GM12874 (cell line): ENCODE measurements at regions not wholly inside any gene's neighbourhood (a gene's known extent, or its start where the extent isn't known, plus 50 kb on each side); places are given as distances from the start of the nearest gene placed in this dataset.

Source experiments
- TF ChIP-seq, protein P1 (sequence below): IDR thresholded peaks from 2 replicates; pipeline ENCODE4 v1.5.1; 2011; ENCODE audit warnings: low read depth, mild to moderate bottlenecking, control low read depth, low read length, moderate library complexity; ENCODE audit not compliant: insufficient read depth

DNA sequence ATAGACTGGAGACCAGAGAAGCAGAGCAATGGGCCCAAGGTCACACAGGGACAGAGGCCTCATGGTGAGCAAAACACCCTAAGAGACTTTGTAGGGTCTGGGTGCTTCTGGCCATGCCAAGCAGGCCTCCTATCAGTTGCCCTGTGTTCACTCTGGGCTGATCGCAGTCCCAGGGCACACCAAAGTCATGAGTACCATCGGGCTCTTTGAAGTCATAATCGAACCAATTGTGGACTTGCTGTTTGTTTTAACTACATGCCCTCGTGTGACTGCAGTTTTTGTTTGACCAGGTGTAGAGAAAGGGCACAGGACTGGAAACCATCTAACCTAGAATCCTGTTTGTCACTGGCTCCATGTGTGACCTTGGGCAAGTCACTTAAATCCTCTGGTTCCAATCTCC, 172.5 kb upstream of the CPEB2 start:
- TF ChIP-seq, protein P1, sequence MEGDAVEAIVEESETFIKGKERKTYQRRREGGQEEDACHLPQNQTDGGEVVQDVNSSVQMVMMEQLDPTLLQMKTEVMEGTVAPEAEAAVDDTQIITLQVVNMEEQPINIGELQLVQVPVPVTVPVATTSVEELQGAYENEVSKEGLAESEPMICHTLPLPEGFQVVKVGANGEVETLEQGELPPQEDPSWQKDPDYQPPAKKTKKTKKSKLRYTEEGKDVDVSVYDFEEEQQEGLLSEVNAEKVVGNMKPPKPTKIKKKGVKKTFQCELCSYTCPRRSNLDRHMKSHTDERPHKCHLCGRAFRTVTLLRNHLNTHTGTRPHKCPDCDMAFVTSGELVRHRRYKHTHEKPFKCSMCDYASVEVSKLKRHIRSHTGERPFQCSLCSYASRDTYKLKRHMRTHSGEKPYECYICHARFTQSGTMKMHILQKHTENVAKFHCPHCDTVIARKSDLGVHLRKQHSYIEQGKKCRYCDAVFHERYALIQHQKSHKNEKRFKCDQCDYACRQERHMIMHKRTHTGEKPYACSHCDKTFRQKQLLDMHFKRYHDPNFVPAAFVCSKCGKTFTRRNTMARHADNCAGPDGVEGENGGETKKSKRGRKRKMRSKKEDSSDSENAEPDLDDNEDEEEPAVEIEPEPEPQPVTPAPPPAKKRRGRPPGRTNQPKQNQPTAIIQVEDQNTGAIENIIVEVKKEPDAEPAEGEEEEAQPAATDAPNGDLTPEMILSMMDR, result no peak

DNA sequence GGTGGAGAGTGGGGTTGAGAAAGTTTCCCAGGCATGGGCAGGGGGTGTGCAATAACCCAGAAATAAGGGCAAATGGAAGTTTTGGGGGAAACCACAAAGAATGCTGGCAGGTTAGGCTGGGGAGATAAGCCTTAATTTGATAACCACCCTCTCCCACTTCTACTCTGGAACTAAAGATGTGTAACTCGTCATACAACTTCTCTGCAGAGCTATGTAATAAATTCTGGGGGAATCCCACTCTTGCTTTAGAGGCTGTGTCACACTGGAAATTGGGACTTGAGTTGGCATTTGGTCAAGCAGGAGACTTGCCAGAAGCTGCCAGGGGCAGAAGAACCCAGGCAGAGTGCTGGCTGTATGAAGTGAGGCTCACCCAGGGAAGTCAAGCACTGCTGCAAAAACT, 170.9 kb upstream of the CPEB2 start:
- TF ChIP-seq, protein P1, result no peak

DNA sequence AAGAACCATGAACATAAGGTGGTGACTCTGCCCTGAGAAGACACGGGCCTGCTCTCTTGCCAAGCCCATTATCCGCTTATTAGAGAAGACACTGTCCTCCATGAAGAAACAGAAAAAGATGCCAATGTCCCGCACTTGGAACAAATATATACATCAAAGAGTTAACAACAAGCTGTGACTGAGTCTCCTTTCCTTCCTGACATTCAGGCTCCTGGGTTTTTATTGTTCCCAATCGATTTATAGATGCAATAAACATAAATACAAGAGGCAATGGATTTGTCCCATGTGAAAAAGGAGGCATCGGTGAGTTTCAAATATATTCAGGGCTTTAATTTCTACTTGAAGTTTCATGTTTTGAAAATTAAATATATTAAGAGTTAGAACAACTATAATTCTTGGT, 169.2 kb upstream of the CPEB2 start:
- TF ChIP-seq, protein P1, result no peak

DNA sequence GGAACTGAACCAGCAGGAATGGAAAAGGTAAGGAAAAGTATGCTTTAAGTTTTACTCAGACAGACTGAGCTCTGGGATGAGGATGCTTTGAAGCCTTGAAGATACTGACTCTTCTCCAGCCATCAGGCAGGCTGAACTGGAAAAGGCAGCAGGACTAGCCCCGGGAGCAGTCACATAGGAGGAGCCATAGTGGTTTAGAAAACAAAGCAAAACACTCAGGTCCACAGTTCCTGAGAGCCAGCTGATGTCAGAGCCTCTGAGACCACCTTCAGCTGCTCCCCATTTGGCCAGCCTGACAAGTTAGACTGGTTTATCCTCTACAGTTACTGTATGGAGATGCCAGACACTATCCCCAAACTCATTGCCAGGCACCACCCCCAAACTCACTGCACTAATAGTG, 167.9 kb upstream of the CPEB2 start:
- TF ChIP-seq, protein P1, result no peak

DNA sequence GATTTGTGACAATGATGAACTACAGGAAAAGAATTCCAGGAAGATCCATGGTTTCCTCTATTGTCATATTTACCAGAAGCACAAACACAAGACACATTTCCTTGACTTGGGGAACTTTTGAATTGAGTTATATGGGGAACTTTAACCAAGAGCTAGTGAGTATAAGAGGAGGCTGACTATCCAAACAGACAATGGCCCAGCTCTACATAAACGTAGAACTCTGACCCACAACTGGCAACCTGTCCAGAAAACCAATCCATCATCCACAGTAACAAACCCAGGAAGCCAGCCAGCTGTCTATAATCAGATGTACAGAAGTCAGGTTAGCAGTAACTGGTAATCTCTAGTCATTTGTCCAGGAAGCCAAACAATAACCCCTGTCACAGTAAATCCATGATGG, 167.0 kb upstream of the CPEB2 start:
- TF ChIP-seq, protein P1, result no peak

DNA sequence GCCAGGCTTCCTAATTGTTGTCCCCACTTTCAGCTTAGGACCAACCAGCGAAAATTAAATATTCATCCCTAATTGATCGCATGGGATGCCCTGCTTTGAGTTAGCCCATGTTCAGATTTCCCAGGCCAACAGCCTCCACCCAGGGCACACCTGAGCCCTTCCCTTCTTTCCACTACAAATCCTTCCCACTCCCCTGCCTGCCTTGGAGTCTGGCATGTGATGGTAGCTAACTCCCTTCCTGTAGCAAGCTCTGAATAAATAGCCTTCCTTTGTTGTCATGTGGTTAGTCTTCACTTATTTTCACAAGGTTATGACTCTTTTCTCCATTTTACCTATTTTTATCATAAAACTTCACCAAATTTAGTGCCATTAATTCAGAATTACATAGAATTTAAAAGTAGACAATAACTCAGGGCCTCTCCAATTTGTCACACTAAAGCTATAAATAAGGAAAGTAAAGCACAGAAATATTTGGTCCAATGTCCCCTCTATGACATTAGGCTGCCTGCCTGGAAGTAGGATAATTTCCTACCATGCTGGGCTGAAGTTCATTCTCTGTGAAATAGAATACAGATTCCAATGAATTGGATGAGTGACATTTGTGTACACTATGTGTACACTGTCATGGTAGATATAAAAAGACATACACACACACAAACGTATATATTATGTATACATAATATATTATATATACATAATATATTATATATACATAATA, 166.4 kb upstream of the CPEB2 start:
- TF ChIP-seq, protein P1, result no peak

DNA sequence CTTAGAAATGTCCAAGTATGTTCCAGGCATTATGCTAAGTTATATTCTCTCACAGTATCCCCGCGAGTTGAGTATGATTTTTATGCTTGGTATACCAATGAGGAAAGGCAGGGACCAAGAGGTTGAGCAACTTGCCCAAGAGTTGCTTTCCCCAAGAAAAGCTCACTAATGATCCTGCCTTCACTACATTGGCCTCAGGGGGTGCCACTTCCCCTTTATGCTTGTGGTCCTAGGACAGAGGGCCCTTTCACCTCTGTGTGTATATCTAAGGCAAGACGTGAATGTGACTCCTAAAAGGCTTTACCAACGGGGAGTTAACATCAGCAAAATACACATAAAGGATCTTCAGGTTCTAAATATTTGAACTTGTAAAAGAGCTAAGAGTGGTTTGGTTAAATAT, 164.4 kb upstream of the CPEB2 start:
- TF ChIP-seq, protein P1, result no peak
